Nephron (organoid): ENCODE measurements at regions not wholly inside any gene's neighbourhood (a gene's known extent, or its start where the extent isn't known, plus 50 kb on each side); places are given as distances from the start of the nearest gene placed in this dataset.

ENCODE experiments used
- H3K27ac Mint-ChIP-seq, 3 experiments: 2 replicates each; pipeline ENCODE4 v1.8.0; 2020; ENCODE audit warnings: mixed read lengths in 3 of 3, mild to moderate bottlenecking in 2 of 3, moderate library complexity in 1 of 3
- H3K27me3 Mint-ChIP-seq: 2 replicates; pipeline ENCODE4 v1.8.0; 2021; ENCODE audit warnings: low read depth, mild to moderate bottlenecking, moderate library complexity, mixed read lengths
- H3K36me3 Mint-ChIP-seq: 2 replicates; pipeline ENCODE4 v1.8.0; 2020; ENCODE audit warnings: low read depth, mixed read lengths
- H3K4me1 Mint-ChIP-seq: 2 replicates; pipeline ENCODE4 v1.8.0; 2020; ENCODE audit warnings: mixed read lengths
- H3K4me3 Mint-ChIP-seq, 3 experiments: 2 replicates each; pipeline ENCODE4 v1.8.0; 2020; ENCODE audit warnings: mild to moderate bottlenecking in 3 of 3, mixed read lengths in 3 of 3, moderate library complexity in 2 of 3
- H3K9me3 Mint-ChIP-seq: 2 replicates; pipeline ENCODE4 v1.8.0; 2020; ENCODE audit warnings: mixed read lengths
- TF ChIP-seq, protein P1 (sequence below), 3 experiments: fragments of 200-600 bp; sonication (generic); IDR thresholded peaks; one replicate each; pipeline ENCODE4 v1.5.0; 2021; ENCODE audit warnings: antibody characterized with exemption in 3 of 3; ENCODE audit not compliant: unreplicated experiment in 3 of 3

DNA sequence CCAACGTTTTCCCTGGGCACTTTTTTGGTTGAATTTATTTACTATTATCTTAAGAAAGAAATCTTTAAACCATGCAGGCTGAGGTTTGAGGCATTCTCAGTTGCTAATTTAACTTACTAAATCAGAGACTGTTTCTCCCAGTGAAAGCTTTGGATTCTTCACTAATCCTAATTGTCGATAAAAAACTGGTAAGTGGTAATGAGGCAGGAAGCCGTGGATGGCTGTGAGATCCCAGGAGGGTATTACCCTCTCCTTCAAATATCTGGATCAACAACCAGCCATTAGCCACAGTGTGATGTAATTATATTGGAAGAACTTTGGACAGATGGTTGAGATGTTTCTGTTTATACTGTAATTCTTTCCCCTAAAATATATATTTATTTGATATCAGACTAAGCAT, 485.0 kb downstream of the DISC1 start:
- Mint-ChIP-seq H3K4me1 (peaks cover 34% of the 10 kb centered on the region), H3K36me3 (no peaks in the 10 kb centered on the region), H3K27ac (peak overlapping the region; percentile 73 to 84 (median 80)), H3K9me3 (no peaks in the 10 kb centered on the region), H3K4me3 (no peak overlapping the region), H3K27me3 (peaks cover 19% of the 10 kb centered on the region)
- TF ChIP-seq, protein P1, sequence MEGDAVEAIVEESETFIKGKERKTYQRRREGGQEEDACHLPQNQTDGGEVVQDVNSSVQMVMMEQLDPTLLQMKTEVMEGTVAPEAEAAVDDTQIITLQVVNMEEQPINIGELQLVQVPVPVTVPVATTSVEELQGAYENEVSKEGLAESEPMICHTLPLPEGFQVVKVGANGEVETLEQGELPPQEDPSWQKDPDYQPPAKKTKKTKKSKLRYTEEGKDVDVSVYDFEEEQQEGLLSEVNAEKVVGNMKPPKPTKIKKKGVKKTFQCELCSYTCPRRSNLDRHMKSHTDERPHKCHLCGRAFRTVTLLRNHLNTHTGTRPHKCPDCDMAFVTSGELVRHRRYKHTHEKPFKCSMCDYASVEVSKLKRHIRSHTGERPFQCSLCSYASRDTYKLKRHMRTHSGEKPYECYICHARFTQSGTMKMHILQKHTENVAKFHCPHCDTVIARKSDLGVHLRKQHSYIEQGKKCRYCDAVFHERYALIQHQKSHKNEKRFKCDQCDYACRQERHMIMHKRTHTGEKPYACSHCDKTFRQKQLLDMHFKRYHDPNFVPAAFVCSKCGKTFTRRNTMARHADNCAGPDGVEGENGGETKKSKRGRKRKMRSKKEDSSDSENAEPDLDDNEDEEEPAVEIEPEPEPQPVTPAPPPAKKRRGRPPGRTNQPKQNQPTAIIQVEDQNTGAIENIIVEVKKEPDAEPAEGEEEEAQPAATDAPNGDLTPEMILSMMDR (IDR thresholded peaks at IDR 0.05; ENCODE audit: unreplicated experiment in 3 of 3), result no peak

DNA sequence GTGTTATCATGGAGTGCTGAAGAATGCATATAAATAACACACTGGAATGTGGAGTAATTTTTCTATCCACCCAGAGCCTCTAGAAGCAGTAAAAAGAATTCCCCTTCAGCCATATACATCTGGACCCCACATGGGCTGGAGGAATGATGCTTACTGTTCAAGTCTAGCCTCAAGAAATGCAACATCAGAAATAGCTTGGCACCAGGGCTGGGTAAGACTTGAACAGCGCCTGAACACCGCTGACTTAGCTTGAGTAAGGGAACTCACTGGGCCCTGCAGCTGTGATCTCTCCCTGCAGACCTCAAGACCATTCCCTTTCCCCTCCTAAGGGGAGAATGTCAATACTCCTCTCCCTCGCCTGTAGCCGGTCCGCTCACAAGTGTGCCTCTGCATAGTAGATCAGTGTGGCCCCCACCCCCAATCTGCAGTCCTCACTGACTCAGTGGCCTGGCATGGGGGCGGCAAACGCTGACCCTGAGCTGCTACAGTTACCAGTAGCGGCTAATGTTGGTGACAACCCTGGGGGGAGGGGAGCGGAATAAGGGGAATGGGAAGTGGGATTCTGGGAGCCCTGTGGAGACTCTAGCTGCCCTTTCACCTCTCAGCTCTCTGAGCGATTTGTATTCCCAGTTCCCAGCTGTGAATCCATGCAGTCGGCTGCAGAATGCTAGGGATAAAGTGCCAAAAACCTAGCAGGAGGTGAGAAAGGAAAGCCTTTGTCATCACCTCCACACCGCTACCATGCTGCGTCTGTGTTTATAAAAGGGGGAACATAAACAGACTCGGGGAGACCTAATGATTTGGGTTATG, 483.9 kb downstream of the DISC1 start:
- Mint-ChIP-seq H3K36me3 (no peaks in the 10 kb centered on the region), H3K9me3 (no peaks in the 10 kb centered on the region), H3K27me3 (peaks cover 26% of the 10 kb centered on the region), H3K4me1 (peaks cover 34% of the 10 kb centered on the region), H3K4me3 (no peak overlapping the region), H3K27ac (peak overlapping the region; percentile 73 to 84 (median 80))
- TF ChIP-seq, protein P1 (IDR thresholded peaks at IDR 0.05; ENCODE audit: unreplicated experiment in 3 of 3), result no peak

DNA sequence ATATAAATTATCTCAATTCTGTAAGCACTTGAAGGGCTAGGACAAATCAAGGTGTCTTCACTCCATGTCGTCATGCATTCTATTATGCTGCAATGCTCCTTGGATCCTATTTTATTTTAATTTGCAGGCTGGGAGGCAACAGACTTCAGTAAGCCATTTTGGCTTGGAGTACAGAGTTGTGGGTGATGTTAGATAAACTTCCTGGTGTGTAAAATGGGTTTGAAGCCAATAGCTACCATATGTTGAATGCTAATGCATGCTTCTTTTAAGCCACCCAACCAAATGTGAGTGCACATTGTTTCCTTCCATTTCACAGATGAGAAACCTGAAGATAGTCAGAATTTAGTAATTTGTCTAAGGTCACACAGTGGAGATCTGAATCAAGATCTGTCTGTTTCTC, 482.8 kb downstream of the DISC1 start:
- no peak overlapping the region for H3K4me3 Mint-ChIP-seq
- peaks cover 34% of the 10 kb centered on the region for H3K4me1 Mint-ChIP-seq
- H3K27ac Mint-ChIP-seq, result peak overlapping the region in 1 of 3 experiments; percentile 73
- no peaks in the 10 kb centered on the region for H3K36me3 Mint-ChIP-seq
- TF ChIP-seq, protein P1 (IDR thresholded peaks at IDR 0.05; ENCODE audit: unreplicated experiment in 3 of 3), result no peak
- H3K9me3 Mint-ChIP-seq, result no peaks in the 10 kb centered on the region
- H3K27me3 Mint-ChIP-seq, result peaks cover 37% of the 10 kb centered on the region

DNA sequence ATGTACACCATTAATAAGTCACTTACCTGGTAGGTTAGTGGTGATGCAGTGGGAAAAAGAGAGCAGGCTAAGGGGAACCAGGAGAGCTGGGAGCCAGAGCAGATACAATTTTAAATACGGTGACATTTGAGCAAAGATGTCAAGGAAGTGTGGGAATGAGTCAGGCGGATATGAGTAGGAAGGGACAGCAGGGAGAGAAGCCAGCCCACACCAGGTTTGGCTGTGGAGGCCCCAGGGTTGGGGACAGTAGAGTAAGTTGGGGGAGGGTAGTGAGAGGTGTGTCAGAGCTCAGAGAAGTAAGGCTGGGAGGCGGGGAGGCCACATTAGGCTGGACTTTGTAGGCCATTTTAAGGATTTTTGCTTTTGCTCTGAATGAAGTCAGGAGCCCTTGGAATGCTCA, 482.0 kb downstream of the DISC1 start:
- Mint-ChIP-seq H3K36me3 (no peaks in the 10 kb centered on the region), H3K27me3 (peaks cover 42% of the 10 kb centered on the region), H3K4me3 (no peak overlapping the region), H3K27ac (no peak overlapping the region), H3K4me1 (peaks cover 34% of the 10 kb centered on the region), H3K9me3 (no peaks in the 10 kb centered on the region)
- TF ChIP-seq, protein P1 (IDR thresholded peaks at IDR 0.05; ENCODE audit: unreplicated experiment in 3 of 3), result no peak

DNA sequence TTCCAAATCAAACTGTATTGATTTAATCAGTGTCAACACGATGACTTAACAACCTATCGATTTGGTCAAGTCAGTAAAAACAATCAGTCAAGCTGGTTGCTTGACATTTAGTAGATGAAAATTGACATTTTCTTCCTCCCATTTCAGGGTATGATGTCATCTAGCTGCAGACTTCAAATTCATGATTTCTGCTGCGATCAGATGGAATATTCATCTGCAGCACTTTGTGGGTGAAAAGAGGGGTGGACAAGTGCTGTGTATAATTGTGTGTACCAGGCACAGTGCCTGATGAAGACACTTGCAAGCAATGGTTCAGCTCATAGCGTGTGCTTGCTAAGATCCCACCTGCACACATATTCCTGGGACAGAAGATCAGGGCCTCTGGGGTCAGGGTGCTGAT, 479.8 kb downstream of the DISC1 start:
- H3K36me3 Mint-ChIP-seq, result no peaks in the 10 kb centered on the region
- H3K27ac Mint-ChIP-seq, result no peak overlapping the region
- H3K27me3 Mint-ChIP-seq, result peaks cover 49% of the 10 kb centered on the region
- TF ChIP-seq, protein P1 (IDR thresholded peaks at IDR 0.05; ENCODE audit: unreplicated experiment in 3 of 3), result no peak
- H3K4me3 Mint-ChIP-seq, result no peak overlapping the region
- H3K9me3 Mint-ChIP-seq, result no peaks in the 10 kb centered on the region
- H3K4me1 Mint-ChIP-seq, result peaks cover 22% of the 10 kb centered on the region

DNA sequence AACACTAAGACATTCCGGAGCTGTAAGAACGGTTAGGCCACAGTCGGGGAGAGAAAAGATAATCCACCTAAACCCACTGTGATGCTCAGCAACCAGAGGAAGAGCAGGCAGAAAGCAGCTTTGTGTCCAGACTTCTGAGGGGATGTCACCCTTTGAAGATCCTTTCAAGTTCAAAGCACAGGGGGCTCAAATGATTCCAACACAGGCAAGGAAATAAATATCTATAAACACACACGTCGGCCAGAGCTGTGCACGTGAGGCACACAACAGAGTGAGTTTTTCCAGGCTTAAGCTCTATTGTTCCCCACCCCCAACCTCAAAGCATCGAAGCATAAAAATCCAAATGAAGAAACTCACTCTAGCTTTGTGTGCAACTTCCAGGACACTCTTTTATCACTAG, 479.0 kb downstream of the DISC1 start:
- TF ChIP-seq, protein P1 (IDR thresholded peaks at IDR 0.05; ENCODE audit: unreplicated experiment in 3 of 3), result no peak
- Mint-ChIP-seq H3K27me3 (peaks cover 55% of the 10 kb centered on the region), H3K27ac (no peak overlapping the region), H3K4me3 (no peak overlapping the region), H3K36me3 (no peaks in the 10 kb centered on the region), H3K9me3 (peaks cover 2% of the 10 kb centered on the region), H3K4me1 (peaks cover 14% of the 10 kb centered on the region)
